Ectodermal cell (in vitro differentiated cells): ENCODE measurements at regions not wholly inside any gene's neighbourhood (a gene's known extent, or its start where the extent isn't known, plus 50 kb on each side); places are given as distances from the start of the nearest gene placed in this dataset.

ENCODE experiments used
- H3K27ac ChIP-seq: 2 replicates; pipeline ENCODE4 v1.7.0; 2013; ENCODE audit warnings: mild to moderate bottlenecking, low read depth, low read length; ENCODE audit not compliant: insufficient read depth, poor library complexity, severe bottlenecking
- H3K27me3 ChIP-seq: 2 replicates; pipeline ENCODE4 v1.7.0; 2013; ENCODE audit warnings: mild to moderate bottlenecking, low read length; ENCODE audit not compliant: insufficient read depth, control insufficient read depth, poor library complexity, severe bottlenecking
- H3K36me3 ChIP-seq: one replicate; pipeline ENCODE4 v1.7.0; 2013; ENCODE audit warnings: low read length; ENCODE audit not compliant: control insufficient read depth, insufficient read depth
- H3K4me1 ChIP-seq: one replicate; pipeline ENCODE4 v1.7.0; 2013; ENCODE audit warnings: low read length; ENCODE audit not compliant: control insufficient read depth, insufficient read depth
- H3K4me3 ChIP-seq: 2 replicates; pipeline ENCODE4 v1.7.0; 2013; ENCODE audit warnings: low read depth, low read length, control low read depth; ENCODE audit not compliant: insufficient read depth
- H3K9me3 ChIP-seq: 2 replicates; pipeline ENCODE4 v1.7.0; 2013; ENCODE audit warnings: mild to moderate bottlenecking, low read length, moderate library complexity; ENCODE audit not compliant: control insufficient read depth
- WGBS, 2 experiments: methylation state at CpG; one replicate each; pipeline ENCODE4 v1.1.7; 2013; ENCODE audit warnings: missing lambda C conversion rate in 2 of 2; 5-methylcytosine and 5-hydroxymethylcytosine counted together

DNA sequence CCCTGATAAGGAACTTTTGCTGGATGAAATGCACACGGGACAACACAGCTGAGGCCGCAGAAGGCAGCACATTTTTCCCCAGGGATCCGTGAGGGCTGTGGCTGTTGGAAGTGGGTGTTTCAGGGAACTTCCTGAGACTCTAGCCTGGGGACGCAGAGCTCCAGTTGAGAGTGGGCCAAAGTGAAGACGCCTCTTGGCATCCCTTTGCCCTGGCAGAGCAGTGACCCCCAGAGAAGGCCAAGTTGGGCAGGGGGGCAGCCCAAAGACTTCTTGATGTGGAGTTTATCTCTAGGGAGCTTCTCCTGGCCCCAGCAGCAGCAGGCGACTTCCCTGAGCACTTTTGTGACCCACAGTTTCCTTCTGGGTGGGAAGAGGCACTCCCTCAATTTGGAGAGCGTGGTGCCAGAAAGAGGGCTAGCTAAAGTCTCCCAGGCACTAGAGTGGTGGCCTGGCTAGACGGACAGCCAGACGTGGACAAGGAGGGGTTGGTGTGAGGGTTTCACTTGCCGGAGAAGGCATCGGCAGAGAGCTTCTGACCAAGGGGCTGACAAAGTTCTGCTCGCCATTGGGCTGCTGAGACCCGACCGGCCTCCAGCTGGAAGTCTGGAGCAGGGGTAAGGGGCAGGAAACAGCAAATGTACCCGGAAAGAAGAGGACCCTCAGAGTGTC lies 108.8 kb downstream of the ACKR3 start:
- no peak overlapping the region for H3K4me3 ChIP-seq
- H3K27ac ChIP-seq: no peak overlapping the region
- no peaks in the 10 kb centered on the region for H3K9me3 ChIP-seq
- H3K4me1 ChIP-seq: no peaks in the 10 kb centered on the region
- no peaks in the 10 kb centered on the region for H3K36me3 ChIP-seq
- H3K27me3 ChIP-seq: no peaks in the 10 kb centered on the region
- 82% methylated on average over 15 of the region's 15 CpGs for WGBS, 2 experiments

DNA sequence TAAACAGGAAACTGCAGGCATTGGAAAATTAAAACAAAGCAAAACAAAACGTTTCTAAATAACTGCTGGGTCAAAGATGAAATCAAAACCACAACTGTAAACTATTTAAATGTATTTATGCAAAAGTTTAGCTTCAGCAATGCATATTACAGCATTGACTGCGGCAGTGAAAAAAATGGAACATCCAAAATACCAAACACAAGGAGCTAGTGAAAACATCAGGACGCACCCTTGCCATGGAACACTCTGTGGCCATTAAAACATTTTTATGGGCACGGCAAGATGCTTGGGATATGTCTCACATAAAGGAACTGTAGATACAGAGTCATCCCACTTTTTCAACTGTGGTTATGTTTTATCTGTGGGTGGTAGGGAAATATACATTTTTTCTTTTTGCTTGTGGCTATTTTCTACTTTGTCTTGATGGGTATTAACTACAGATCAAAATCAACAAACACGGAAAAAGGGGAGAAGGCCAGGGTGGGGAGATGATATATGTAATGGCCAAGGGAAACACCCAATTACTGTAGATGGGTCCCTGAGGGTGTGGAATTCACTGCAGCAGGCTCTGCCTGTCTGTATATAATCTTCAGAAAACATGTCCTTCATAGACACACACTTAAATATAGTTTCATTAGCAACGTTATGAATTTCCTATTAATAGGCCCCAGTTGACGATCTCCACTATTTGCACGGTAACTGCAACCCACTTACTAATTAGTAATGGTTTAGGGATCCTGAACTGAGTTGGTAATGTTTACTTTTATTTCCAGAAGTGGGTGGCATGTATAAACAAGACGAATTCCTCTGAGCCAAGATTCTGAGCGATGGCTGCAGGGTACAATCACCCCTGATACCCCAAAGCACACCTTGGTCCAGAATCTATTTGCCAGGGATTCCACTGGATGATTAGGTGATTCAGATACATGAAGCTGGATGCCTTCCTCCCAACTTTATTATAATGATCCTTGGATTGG lies 110.5 kb downstream of the ACKR3 start:
- Histone ChIP-seq H3K27ac (no peak overlapping the region), H3K9me3 (no peaks in the 10 kb centered on the region), H3K4me3 (no peak overlapping the region), H3K36me3 (no peaks in the 10 kb centered on the region), H3K27me3 (no peaks in the 10 kb centered on the region), H3K4me1 (peaks cover 7% of the 10 kb centered on the region)
- WGBS, 2 experiments: 97 to 98% methylated on average over 9 of the region's 10 CpGs

DNA sequence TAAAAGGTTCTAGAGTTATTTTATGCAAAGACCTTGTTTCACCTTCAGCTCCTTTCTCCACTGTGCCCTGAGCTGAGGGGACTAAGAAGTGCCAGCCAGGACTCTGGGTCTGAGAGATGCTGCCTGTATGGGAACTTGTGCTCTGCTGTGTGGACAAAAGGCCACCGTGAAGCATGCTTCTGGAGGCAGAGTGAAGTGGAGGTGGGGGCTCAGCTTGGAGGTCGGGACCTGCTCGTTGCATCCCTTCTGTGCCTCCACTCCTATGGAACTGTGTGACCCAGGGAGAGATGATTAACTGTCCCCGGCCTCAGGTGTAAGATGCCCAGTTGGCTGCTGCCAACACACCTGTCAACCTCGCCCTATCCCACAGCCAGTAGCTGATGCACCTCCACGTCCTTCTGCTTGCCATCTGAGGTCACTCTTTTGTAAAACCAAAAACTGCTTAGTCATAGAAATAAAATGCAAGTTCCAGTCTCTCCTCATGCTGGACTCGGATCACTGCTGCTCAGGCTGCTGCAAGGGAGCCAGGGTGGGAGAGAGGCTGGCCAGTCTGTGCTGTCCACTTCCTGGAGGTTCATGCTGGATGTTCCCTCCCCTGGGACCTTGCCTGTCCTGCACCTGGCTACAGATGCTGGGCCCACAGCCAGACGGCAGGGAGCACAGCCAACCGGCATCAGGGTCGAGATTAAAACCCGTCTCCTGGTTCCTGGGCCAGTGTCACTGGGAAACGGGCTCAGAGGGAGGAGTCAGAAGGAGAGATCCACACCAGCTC lies 113.2 kb downstream of the ACKR3 start:
- WGBS, 2 experiments: 92 to 93% methylated on average over 12 of the region's 12 CpGs

DNA sequence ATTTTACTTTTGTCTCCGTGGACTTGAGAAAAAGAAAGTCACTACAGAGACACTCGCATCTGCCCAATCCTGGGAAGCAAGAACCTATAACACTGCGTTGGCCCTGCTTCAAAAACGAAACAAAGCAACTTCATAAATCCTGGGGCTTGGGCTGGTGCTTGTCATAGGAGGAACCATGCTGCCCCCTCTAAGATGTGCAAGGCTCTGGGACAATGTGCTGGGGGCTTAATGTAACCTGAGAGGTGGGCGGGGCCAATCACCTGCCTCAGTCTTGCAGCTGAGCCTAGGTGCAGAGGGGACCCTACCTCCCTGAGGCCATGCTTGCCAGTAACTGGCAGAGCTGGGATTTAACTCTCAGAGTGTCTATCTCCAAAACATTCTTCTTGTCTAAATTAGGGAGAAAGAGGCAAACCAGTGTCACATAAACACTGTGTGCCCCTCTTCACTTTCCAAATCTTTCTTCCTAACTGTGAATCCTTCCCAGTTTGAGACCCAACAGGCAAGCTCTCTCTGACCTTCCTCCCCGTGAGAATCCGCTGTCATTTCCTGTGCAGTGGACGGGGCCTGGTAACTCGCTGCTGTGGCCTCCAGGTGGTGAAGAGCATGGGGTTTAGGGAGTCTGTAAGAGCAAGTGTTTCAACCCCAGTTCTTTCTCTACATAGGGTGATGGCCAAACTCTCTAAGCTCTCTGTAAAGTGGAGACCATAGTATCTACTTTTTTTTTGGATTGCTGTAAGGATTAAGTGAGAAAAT lies 115.1 kb downstream of the ACKR3 start:
- Histone ChIP-seq H3K4me3 (no peak overlapping the region), H3K4me1 (peaks cover 15% of the 10 kb centered on the region), H3K27me3 (no peaks in the 10 kb centered on the region), H3K36me3 (no peaks in the 10 kb centered on the region), H3K27ac (no peak overlapping the region), H3K9me3 (no peaks in the 10 kb centered on the region)
- 77 to 81% methylated on average over 9 of the region's 9 CpGs for WGBS, 2 experiments

More for the DNA sequence above, 113.2 kb downstream of the ACKR3 start:
- H3K4me3 ChIP-seq: no peak overlapping the region
- H3K27ac ChIP-seq: no peak overlapping the region
- H3K4me1 ChIP-seq: peaks cover 7% of the 10 kb centered on the region
- H3K36me3 ChIP-seq: no peaks in the 10 kb centered on the region
- H3K27me3 ChIP-seq: no peaks in the 10 kb centered on the region
- no peaks in the 10 kb centered on the region for H3K9me3 ChIP-seq

DNA sequence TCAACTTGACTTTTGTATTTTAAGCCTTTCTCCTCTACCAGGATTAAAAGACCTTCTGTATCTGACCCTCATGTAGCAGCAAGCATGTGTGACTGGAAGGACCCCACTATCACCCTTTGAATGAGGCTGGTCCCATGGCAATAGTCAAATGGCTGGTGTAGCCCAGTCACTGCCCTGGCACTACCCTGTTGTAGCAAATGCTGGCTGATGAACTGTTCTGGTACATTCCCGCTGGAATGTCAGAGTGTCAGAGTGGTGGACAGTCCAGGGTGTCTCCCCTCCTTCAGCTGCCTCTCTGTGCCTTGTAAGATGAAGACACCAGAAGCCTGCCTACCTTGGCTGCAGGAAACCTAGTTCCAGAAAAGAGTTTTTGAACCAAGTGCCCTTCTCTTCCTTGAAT lies 115.7 kb downstream of the ACKR3 start:
- H3K4me1 ChIP-seq: peaks cover 15% of the 10 kb centered on the region
- no peaks in the 10 kb centered on the region for H3K27me3 ChIP-seq
- no peaks in the 10 kb centered on the region for H3K36me3 ChIP-seq
- no peak overlapping the region for H3K4me3 ChIP-seq
- no peaks in the 10 kb centered on the region for H3K9me3 ChIP-seq
- H3K27ac ChIP-seq: no peak overlapping the region
- WGBS, 2 experiments: 96 to 97% methylated on average over 1 of the region's 1 CpG

DNA sequence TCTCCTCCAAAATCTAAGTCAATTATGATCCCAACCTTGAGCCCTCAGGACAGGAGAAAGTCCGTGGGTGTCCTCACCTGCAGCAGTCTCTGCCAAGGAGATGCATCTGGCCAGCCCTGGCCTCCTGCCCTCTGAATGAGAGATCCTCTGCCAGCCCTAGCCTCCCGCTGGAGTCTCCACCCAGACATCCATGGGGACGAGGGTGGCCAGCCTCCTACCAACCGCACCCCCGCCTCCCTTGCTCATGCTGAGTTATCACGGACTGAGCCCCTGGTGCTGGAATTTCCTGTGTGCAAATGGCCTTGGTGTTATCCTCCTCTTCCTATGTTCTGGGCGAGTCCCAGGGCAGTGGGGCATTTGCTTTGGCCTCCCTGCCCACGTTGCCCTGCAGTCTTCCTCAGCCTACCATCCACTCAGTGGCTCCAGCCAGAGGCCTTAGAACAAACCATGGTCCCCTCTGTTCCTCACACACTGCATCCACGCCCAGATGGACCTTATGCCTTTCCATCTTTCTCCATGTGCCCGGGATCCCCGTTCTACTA lies 116.4 kb downstream of the ACKR3 start:
- H3K9me3 ChIP-seq: no peaks in the 10 kb centered on the region
- 88 to 90% methylated on average over 11 of the region's 11 CpGs for WGBS, 2 experiments
- H3K36me3 ChIP-seq: no peaks in the 10 kb centered on the region
- H3K4me1 ChIP-seq: peaks cover 15% of the 10 kb centered on the region
- H3K4me3 ChIP-seq: no peak overlapping the region
- no peaks in the 10 kb centered on the region for H3K27me3 ChIP-seq
- H3K27ac ChIP-seq: no peak overlapping the region

DNA sequence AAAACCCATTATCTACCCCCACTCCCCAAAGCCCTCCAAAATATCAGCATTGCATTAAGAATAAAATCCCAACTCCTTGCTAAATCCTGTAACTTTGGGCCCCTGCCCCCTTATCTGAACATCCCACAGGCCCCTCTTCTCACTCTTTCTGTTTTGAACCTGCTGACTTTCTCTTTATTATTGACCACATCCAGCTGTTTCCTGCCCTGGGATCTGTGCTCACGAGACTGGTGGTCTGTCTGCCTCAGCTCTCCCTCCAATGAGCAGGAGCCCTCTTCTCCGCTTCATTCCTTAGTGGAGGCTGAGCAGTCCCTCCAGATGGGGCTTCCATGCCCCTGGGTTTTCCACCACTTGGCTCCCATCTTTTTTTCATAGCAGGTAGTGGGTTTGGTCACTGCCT lies 116.9 kb downstream of the ACKR3 start:
- WGBS, 2 experiments: 87 to 92% methylated on average over 2 of the region's 2 CpGs
- peaks cover 15% of the 10 kb centered on the region for H3K4me1 ChIP-seq

DNA sequence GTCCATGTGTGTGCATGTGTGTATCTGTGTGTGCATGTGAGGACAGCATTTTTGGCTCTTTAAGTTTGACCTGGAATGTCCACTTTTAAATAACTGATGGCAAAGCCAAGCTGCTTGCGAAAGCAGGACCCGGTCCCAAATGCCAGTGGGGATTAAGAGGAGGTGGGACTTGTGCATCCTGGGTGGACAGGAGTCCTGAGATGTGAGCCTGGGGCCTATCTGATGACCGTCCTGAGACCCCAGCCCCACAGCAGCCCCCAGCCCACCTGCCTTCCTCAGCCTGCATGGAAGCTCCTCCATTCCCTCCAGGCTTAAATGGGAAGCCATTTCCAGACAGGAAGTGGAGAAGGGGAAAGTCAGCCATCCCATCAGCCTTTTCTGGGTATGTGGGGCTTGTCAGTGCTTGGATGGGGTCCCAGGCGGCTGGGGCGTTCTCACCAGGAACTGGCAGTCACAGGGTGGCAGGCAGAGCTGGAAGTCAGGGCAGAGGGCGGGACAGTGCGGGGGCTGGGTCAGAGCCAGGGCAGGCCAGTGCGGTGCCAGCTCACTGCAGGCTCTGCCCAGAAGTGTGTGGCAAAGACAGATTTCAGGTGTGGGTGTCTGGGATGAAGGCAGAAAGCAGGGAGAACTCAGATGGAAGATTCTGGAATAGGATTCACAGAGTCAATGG lies 117.8 kb downstream of the ACKR3 start:
- WGBS, 2 experiments: 92 to 95% methylated on average over 8 of the region's 8 CpGs
- Histone ChIP-seq H3K4me1 (peaks cover 21% of the 10 kb centered on the region), H3K27me3 (no peaks in the 10 kb centered on the region), H3K27ac (no peak overlapping the region), H3K9me3 (no peaks in the 10 kb centered on the region), H3K36me3 (no peaks in the 10 kb centered on the region), H3K4me3 (no peak overlapping the region)

More for the DNA sequence above, 116.9 kb downstream of the ACKR3 start:
- Histone ChIP-seq H3K4me3 (no peak overlapping the region), H3K36me3 (no peaks in the 10 kb centered on the region), H3K27me3 (no peaks in the 10 kb centered on the region), H3K27ac (no peak overlapping the region), H3K9me3 (no peaks in the 10 kb centered on the region)

DNA sequence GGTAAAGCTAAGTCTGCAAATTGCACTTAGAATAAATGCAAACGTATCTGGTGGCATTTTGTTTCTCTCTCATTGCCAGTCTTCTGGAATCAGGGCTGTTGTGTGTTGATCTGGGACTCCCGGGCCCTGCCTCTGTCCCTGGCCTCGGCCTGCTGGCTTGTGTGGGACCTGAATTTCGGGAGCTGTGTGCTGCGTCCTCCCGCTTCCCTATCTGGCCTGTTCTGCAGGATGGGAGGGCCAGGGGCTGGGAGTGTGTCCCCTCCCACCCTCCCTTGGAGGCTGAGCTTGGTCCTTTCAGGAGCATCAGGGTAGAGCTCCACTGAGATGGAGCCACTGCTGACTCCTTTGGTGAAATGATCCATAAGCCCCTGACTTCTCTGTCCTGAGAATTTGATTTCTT lies 118.5 kb downstream of the ACKR3 start:
- no peaks in the 10 kb centered on the region for H3K9me3 ChIP-seq
- no peaks in the 10 kb centered on the region for H3K36me3 ChIP-seq
- H3K4me1 ChIP-seq: peaks cover 21% of the 10 kb centered on the region
- no peak overlapping the region for H3K4me3 ChIP-seq
- no peaks in the 10 kb centered on the region for H3K27me3 ChIP-seq
- WGBS, 2 experiments: 86 to 92% methylated on average over 6 of the region's 6 CpGs
- H3K27ac ChIP-seq: no peak overlapping the region
